ENCODE measurements at regions not wholly inside any gene's neighbourhood (a gene's known extent, or its start where the extent isn't known, plus 50 kb on each side); places are given as distances from the start of the nearest gene placed in this dataset.
A peak's percentile ranks its signal among the peaks of the same experiment; 100 is the strongest.

GRCh38 chr4:100286636-100287035, 96.4 kb upstream of the DDIT4L start:
- DNase-seq (ENCODE audit: extremely low read depth, low read depth) = no peak

DNA sequence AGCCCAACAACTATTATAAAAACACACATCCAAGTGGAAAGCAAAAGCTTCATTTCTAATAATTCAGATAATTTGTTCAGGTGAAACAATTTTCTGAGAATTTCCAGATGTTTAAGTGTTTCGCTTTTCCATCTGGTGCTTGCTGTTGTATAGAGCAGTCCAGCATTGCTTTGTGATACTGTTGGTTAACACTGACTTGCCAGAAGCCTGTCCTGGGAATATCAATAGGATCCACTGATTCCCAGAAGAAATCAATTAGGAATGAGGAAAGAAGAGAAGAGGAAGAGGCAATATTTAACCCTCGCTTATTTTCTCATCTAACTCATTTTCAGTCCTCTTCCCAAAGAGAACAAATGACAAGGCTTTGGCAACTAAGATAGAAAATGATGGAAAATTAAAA, 94.9 kb upstream of the DDIT4L start:
- no peak for DNase-seq (ENCODE audit: extremely low read depth, low read depth)

DNA sequence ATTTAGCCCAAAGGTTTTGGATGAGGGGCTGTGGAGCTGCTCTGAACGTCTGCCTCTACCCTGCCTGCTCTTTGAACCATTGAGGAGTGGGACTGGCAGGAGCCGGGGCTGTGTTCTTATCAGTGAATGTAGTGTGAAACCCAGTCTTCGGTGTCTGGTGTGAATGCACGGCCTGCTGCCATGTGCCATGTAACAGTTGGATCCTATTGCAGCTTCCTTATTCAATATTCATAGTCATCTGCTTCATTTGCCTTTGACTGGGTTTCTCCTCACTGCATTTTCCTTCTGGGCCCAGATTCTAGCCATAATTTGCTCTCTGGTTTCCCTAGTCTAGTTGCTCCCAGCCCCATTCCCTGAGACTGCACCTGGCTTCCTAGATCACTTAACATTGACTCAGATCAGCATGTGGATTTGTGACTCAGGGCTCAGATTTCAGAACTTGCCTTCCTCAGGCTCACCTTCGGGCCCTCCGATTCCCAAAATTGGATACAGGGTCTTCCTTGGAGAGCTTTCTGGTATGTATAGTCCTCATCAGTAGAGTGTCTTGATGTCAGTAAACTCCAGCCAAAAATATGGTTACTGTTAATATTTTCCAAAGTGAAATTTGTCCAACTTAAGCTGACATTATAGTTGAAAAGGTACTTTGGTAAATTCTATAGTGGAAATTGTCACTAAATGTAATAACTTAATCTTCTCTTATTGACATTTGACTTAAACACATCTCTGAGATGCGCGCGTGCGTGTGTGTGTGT, 94.0 kb upstream of the DDIT4L start:
- no peak for DNase-seq (ENCODE audit: extremely low read depth, low read depth)

DNA sequence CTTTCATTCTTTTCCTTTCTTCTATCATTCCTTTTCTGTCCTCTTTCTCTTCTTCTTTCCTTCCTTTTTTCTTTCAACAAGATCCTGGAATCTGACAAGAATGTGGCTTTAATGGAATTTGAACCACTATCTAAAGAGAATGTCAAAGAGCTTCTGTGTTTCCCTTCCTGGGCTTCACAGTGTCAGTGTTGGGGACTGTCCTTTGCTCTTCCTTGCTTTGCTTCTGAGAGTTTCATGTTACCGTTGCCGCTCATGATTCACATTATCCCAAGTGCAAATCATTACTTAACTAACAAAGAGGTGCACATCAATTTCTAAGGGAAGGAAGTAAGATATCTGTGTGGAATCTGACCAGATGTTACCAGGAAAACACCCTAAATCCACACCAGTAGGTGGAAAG, 90.5 kb upstream of the DDIT4L start:
- DNase-seq (ENCODE audit: extremely low read depth, low read depth) = no peak

DNA sequence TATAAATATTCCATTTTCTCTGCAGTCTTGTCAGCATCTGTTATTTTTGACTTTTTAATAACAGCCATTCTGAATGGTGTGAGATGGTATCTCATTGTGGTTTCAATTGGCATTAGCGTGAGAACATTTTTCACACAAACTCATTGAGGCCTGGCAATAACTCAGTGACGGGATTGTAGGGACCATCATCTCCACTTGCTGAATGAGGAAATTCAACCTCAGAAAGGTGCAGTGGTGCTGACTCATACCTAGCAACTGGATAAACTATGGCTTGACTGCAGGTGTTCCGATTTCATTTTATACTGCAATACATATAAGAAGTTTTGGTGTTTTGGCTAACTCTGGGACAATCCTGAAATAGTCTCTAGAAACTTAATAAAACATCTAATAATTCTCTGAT, 88.3 kb upstream of the DDIT4L start:
- no peak for DNase-seq (ENCODE audit: extremely low read depth, low read depth)

GRCh38 chr4:100269446-100269845, 79.2 kb upstream of the DDIT4L start:
- DNase-seq (ENCODE audit: extremely low read depth, low read depth) = no peak

DNA sequence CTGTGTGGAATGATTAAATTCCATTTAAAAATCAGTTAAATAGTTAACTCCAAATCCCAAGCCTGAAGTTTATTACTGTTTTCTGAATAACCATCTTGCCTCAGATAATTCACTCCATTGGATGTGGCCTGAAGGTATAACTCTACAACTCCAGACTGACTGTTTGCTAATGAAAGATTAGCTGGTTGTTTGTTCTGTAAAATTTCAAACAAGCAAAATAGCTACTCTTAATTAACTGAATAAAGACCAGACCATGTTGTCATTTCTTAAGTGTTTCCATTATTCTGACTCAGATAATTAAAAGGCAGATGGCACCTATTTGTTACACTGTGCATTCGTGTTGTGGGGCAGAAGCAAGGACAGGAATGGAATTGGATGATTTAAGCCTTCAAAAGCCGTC, 78.5 kb upstream of the DDIT4L start:
- no peak for DNase-seq (ENCODE audit: extremely low read depth, low read depth)

DNA sequence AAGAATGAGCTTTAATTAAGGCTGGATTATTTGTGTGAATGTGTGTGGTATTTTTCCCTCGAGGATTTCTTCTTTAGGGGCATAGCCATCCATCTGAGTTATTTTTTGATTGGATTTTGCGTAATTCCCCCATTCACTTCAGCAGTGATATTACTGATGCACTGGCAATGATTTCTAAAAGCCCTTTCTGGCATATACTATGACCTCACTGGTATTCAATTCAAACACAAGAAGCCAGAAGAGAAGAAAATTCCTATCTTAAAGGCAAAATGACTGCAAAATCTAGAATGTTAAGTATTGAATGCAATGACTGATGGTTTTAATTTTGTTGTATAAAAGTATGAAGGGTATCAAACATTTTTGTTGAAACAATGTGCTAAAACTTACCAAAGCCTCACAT, 71.1 kb upstream of the DDIT4L start:
- no peak for DNase-seq (ENCODE audit: extremely low read depth, low read depth)

- no peak for DNase-seq (ENCODE audit: extremely low read depth, low read depth)
Observed at GRCh38 chr4:100258675-100259074, 68.4 kb upstream of the DDIT4L start.

DNA sequence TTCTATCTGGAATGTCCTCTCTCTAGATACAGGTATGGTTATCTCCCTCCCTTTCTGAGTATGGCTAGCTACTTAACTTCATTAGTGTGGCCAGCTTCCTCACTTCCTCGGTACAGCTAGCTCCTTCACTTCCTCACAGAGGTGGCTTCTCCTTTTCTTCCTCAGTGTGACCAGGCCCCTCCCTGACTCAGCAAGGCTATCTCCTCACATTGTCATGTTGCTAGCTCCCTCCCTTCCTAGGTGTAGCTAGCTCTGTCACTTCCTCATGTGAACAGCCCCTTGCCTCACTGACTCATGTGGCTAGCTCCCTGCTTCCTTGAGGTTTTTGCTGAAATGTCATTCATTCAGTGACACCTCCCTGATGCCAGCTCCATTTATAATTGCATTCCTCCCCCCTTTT, 67.3 kb upstream of the DDIT4L start:
- DNase-seq (ENCODE audit: extremely low read depth, low read depth) = peak; percentile 25

DNA sequence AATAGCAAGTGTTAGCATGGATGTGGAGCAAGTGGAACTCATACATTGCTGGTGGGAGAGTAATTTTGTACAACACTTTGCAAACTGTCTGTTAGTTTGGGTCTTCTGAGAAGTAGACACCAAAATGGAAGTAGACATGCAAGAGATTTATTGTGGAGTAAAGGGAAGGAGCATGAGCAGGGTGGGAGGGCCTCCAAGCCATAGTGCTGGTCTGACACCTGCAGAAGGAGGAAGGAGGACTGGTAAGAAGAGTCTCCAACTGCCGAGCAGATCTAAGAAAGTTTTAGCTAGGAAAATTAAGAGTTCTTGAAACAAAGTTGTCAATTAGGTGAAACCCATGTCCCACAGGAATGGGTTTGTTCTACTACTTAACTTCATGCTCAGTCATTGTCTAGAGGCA, 64.0 kb upstream of the DDIT4L start:
- DNase-seq (ENCODE audit: extremely low read depth, low read depth) = no peak

GRCh38 chr4:100248476-100248875, 58.2 kb upstream of the DDIT4L start:
- no peak for DNase-seq (ENCODE audit: extremely low read depth, low read depth)

DNA sequence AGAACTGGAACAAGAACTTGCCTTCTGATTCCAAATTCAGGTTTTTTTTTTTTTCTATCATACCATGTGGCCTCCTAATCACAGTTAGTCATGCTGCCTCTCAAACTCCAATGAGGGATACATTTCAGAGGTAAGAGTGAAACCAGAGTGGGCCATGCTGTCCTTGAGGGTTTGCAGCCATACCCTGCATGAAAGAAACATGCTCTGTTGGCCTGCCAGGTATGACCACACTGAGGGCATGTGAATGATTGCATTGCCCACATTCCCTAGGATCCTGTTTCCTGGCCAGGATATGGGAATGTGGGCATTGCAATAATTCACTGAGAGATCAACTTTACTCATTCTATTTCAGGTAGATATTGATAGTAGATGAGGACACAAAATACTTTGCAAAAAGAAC, 56.4 kb upstream of the DDIT4L start:
- no peak for DNase-seq (ENCODE audit: extremely low read depth, low read depth)

- DNase-seq (ENCODE audit: extremely low read depth, low read depth) = no peak
Observed at GRCh38 chr4:100244347-100244746, 54.1 kb upstream of the DDIT4L start.
